Stimulated activated CD4-positive, alpha-beta T cell treated with anti-CD3 and anti-CD28 coated beads, Interleukin-4, amount 100 ng/mL, for 1 hour (primary cell): ENCODE measurements at regions not wholly inside any gene's neighbourhood (a gene's known extent, or its start where the extent isn't known, plus 50 kb on each side); places are given as distances from the start of the nearest gene placed in this dataset.

Source experiments
- DNase-seq: peaks from one replicate; pipeline ENCODE4 v3.0.0-alpha.2; 2020

DNA sequence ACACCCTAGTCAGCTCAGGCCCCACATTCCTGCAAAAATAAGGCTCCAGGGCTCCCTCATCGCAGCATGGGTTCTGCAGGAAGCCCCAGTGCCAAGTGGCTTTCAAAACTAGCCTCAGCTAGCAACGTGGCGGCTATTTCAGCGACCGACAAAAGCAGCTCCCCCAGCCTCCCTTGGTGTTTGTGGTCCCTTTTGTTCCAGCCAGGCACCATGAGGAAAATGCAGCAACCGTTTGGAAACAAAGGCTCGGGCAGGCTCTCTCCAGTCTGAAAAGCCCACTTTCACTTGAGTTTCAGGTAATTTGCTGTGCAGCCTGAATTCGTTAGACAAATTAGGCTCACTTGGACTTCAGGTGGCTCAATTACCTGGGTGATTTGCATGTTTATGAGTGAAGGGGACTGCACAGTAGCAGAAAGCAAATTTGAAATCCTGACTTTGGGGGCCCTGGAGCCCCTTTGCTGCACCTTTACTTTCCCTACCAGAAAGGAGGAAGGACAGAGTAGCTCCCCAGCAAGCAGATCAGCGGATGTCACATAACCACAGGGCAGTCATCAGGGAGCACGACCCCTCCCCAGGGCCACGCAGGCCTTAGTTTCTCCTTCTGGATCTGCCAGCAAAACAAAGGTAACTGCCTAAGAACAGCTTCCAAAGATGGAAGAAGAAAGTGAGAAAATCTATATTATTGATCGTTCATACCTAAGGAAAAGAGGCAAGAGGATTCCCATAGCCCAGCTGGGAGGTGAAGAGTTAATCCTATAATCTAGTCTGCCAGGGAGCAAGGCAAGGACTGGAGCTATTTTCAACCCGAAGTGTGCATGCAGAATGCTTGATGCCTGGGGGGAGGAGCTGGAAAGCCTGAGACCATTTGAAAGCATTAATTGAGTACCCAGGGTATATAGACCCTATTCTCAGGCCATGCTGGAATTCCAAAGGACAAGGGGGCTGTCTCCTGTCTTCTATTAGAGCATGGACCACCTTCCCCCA lies 143.1 kb upstream of the SDK2 start:
- no peak for DNase-seq

DNA sequence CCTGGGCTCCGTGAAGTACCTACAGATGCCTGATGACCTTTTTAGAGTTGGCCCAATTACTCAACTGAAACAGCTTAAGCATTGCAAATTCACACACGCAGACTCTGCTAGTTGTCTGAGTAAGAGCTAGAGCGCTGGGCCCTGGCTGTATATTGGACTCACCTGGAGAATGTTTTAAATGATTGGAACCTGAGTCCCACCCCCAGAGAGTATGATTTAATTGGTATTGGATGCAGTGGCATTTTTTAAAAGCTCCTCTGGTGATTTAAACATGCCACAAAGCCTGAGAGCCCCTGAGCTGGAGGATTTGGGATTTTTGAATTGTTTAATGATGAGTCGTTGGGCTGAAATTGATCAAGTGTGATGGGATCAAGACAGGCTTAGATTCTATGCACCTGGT lies 143.9 kb upstream of the SDK2 start:
- DNase-seq: no peak

- no peak for DNase-seq
Measured at GRCh38 chr17:73791121-73791520, 146.9 kb upstream of the SDK2 start.

DNA sequence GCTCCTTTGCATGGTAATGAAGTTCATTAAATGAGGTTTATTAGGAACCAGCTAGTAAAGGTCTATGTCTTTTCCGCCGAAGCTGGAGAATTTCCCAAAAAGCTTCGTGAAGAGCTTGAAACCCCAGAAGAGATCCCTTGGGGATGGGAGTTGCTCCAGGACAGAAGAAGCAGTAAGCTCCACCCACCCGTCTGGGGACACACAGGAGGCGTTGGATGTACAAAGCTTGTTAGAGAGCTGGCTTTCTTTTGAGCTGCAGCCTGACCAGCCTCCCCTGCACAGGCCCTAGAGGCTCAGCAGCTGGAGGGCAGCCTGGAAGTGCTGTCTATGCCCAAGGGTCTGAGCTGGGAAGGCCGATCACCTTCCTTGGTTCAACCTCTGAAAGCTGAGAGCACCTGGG lies 147.4 kb upstream of the SDK2 start:
- no peak for DNase-seq

- no peak for DNase-seq
Measured at GRCh38 chr17:73792994-73793393, 148.7 kb upstream of the SDK2 start.

GRCh38 chr17:73794336-73794735 lies 150.1 kb upstream of the SDK2 start:
- no peak for DNase-seq

- DNase-seq: no peak
Measured at GRCh38 chr17:73795730-73796129, 151.5 kb upstream of the SDK2 start.

DNA sequence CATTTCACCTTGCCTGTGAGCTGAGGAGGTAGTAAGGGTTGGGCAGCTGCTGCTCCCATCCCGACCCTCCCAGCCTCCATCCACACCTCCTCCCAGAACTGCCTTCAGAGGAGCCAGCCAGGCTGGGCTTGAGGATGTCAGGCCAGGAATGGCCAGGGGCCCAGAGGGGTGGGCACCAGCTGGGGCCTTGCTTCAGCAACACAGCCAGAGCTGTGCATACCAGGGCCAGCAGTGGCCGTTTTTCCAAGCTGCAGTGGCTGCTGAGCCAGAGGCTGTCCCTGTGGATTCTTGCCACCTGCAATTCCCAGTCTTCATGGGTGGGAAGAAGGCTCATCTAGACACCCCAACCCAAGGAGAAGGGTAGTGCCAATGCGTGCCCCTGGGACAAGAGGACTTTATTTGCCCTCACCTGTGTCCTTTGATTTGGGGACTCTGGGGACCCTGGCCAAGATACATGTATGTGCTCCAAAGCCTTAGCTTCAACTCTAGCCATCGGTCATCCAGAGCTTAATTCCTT lies 153.4 kb upstream of the SDK2 start:
- DNase-seq: no peak

DNA sequence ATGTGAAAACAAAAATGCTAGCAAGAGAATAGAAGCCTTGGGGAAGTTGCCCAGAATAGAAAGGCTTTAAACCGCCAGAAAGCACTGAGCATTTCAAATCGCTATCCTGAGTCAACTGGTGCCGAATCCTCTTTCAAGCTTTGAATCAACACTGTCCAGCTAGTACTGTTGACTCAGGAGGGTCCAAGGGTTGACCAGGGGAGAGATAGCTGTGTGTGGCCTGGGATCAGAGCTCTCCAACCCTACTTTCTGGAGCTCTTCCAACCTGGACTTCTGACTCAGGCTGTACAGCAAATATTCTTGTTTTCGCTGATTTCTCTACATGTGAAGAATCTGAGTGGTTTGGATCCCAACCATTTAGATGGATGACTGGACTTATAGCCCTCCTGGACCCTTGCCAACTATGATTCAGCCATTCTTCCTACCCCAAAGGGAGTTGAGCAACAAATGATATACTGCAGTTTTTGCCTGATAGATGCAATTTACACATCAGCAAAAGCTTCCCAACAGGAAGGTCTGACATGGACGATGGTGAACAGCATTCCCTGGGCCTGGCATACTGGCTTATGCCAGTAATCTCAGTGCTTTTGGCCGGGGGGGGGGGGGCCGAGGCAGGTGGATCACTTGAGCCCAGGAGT lies 154.0 kb upstream of the SDK2 start:
- DNase-seq: no peak

- no peak for DNase-seq
Measured at GRCh38 chr17:73799096-73799495, 154.9 kb upstream of the SDK2 start.

GRCh38 chr17:73799781-73800627 lies 155.8 kb upstream of the SDK2 start:
- no peak for DNase-seq

- no peak for DNase-seq
Measured at GRCh38 chr17:73800893-73801292, 156.6 kb upstream of the SDK2 start.

DNA sequence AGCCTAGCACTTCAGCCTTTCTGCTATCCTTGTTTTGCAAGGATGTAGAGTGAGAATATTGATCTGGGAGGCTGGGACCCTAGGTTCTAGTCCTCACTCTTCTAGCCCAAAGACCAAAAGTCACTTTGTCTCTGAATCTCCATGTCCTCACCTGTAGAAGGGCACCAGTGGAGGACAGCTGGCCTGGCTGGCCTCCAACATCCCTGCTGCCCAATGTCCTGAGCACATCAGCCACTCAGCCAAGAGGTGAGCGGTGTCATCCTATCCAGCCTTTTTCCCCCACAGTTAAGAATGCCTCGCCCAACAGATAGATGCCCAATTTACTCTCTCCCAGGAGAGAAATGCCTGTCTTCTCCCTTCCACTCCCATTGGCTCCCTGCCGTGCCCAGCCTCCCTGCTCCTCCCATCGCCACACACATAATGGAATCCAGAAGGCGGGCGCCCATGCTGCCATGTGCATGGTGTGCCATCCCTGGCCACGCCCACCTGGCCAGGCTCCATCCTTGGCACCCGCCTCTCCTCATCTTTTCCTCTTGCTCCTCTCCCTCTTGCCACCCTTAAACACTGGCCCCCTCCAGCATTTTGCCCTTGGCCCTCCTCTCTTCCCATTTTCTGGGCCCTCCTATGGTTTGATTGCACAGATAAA lies 157.3 kb upstream of the SDK2 start:
- DNase-seq: no peak

DNA sequence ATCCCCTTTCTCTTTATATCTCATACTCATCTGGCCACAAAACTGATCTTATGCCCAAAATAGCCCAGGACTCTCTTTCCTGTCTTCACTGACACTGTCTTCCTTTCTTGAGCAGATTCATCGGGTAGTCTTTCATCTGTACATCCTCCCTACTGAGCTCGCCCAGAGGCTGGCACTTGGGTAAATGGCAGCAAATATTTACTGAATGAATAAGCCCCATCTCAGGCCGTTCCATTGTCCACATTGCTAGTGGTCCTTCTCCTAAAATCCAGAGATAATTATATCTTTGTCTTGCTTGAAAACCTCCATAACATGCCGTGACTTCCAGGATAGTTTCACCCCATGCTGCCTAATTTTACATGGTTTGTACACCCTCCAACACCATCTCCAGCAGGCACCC lies 158.1 kb upstream of the SDK2 start:
- no peak for DNase-seq

GRCh38 chr17:73802871-73803270 lies 158.6 kb upstream of the SDK2 start:
- no peak for DNase-seq

- no peak for DNase-seq
Measured at GRCh38 chr17:73803964-73804435, 159.8 kb upstream of the SDK2 start.

- no peak for DNase-seq
Measured at GRCh38 chr17:73806768-73807167, 162.5 kb upstream of the SDK2 start.

- DNase-seq: no peak
Measured at GRCh38 chr17:73813201-73813600, 169.0 kb upstream of the SDK2 start.

GRCh38 chr17:73814075-73814474 lies 169.8 kb upstream of the SDK2 start:
- no peak for DNase-seq

DNA sequence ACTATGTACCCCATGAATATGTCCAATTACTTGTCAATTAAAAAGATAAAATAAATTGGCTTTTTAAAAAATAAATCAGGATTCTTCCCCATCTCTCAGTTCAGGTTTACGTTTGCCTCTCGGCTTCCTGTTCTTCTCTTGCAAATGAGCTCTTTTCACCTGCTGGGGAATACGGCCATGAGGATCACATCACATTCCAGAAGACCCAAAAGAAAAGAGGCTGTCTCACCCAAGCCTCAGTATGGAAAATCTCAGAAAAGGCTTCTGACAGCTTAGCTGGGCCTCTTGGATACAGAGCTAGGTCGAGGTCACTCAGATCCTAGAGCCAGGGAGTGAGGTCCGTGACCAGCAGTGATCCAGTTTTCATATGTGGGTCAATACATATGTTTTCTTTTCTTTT lies 171.2 kb upstream of the SDK2 start:
- DNase-seq: no peak

- no peak for DNase-seq
Measured at GRCh38 chr17:73819440-73820395, 175.5 kb upstream of the SDK2 start.
